Trophoblast cell (in vitro differentiated cells and primary cell): ENCODE measurements at regions not wholly inside any gene's neighbourhood (a gene's known extent, or its start where the extent isn't known, plus 50 kb on each side); places are given as distances from the start of the nearest gene placed in this dataset.
"Not testable (repeated sequence)": the region's sequence is repeated elsewhere in the genome, so short reads cannot be mapped to it uniquely, and the experiment has no call there.

Experiments
- DNase-seq, 2 donors: peaks; one replicate each; pipeline ENCODE4 v3.0.0-alpha.2; 2016
- H2AFZ ChIP-seq: 2 replicates; pipeline ENCODE4 v1.6.1; 2013; ENCODE audit warnings: low read length, moderate library complexity, mild to moderate bottlenecking; ENCODE audit not compliant: insufficient read depth, poor library complexity
- H2AK5ac ChIP-seq: 2 replicates; pipeline ENCODE4 v1.6.1; 2013; ENCODE audit warnings: mild to moderate bottlenecking, low read length
- H2BK120ac ChIP-seq: 2 replicates; pipeline ENCODE4 v1.6.1; 2013; ENCODE audit warnings: low read length, mild to moderate bottlenecking, moderate library complexity; ENCODE audit not compliant: insufficient read depth, poor library complexity
- H2BK12ac ChIP-seq: 2 replicates; pipeline ENCODE4 v1.6.1; 2013; ENCODE audit warnings: mild to moderate bottlenecking, low read length, moderate library complexity
- H2BK5ac ChIP-seq: 2 replicates; pipeline ENCODE4 v1.6.1; 2013; ENCODE audit warnings: low read length, low read depth, moderate library complexity, mild to moderate bottlenecking; ENCODE audit not compliant: poor library complexity
- H3K14ac ChIP-seq: 2 replicates; pipeline ENCODE4 v1.6.1; 2013; ENCODE audit warnings: mild to moderate bottlenecking, low read length
- H3K18ac ChIP-seq: 2 replicates; pipeline ENCODE4 v1.6.1; 2013; ENCODE audit warnings: mild to moderate bottlenecking, low read length
- H3K23ac ChIP-seq: 2 replicates; pipeline ENCODE4 v1.6.1; 2013; ENCODE audit warnings: low read length
- H3K27ac ChIP-seq: 2 replicates; pipeline ENCODE4 v1.5.1; 2013; ENCODE audit warnings: low read depth, mild to moderate bottlenecking, inconsistent platforms, low read length, moderate library complexity
- H3K27me3 ChIP-seq: 2 replicates; pipeline ENCODE4 v1.6.1; 2013; ENCODE audit warnings: inconsistent platforms, mild to moderate bottlenecking, low read length, moderate library complexity; ENCODE audit not compliant: insufficient read depth
- H3K36me3 ChIP-seq, 2 experiments: 1 replicate in 1 of 2; 2 replicates in 1 of 2; pipeline ENCODE4 v1.6.1; 2013; ENCODE audit warnings: low read length in 2 of 2, mild to moderate bottlenecking in 2 of 2, moderate library complexity in 1 of 2; ENCODE audit not compliant: insufficient read depth in 2 of 2, control insufficient read depth in 1 of 2
- H3K4ac ChIP-seq: 2 replicates; pipeline ENCODE4 v1.6.1; 2013; ENCODE audit warnings: low read depth, mild to moderate bottlenecking, low read length, moderate library complexity
- H3K4me1 ChIP-seq, 2 experiments: 1 replicate in 1 of 2; 2 replicates in 1 of 2; pipeline ENCODE4 v1.6.1; 2013; ENCODE audit warnings: low read length in 2 of 2, mild to moderate bottlenecking in 2 of 2, moderate library complexity in 1 of 2; ENCODE audit not compliant: insufficient read depth in 2 of 2, control insufficient read depth in 1 of 2
- H3K4me2 ChIP-seq: 2 replicates; pipeline ENCODE4 v1.6.1; 2013; ENCODE audit warnings: inconsistent platforms, mild to moderate bottlenecking, low read length, moderate library complexity
- H3K4me3 ChIP-seq: 2 replicates; pipeline ENCODE4 v1.5.1; 2013; ENCODE audit warnings: mild to moderate bottlenecking, low read depth, low read length, inconsistent platforms
- H3K79me1 ChIP-seq: one replicate; pipeline ENCODE4 v1.6.1; 2013; ENCODE audit warnings: low read length
- H3K79me2 ChIP-seq: 2 replicates; pipeline ENCODE4 v1.6.1; 2013; ENCODE audit warnings: low read length, mild to moderate bottlenecking; ENCODE audit not compliant: control insufficient read depth, insufficient read depth, poor library complexity
- H3K9ac ChIP-seq: 2 replicates; pipeline ENCODE4 v1.6.1; 2013; ENCODE audit warnings: mild to moderate bottlenecking, low read length
- H3K9me3 ChIP-seq: 2 replicates; pipeline ENCODE4 v1.6.1; 2013; ENCODE audit warnings: low read depth, mild to moderate bottlenecking, control low read depth, inconsistent platforms, low read length; ENCODE audit not compliant: insufficient read depth
- H4K12ac ChIP-seq: 2 replicates; pipeline ENCODE4 v1.6.1; 2013; ENCODE audit warnings: low read depth, mild to moderate bottlenecking, low read length, moderate library complexity
- H4K8ac ChIP-seq: 2 replicates; pipeline ENCODE4 v1.6.1; 2013; ENCODE audit warnings: low read depth, mild to moderate bottlenecking, low read length, moderate library complexity
- H4K91ac ChIP-seq: one replicate; pipeline ENCODE4 v1.6.1; 2013; ENCODE audit warnings: low read depth, mild to moderate bottlenecking, low read length, moderate library complexity
- WGBS: extraction: QIAGEN DNeasy Blood & Tissue Kit; methylation state at CpG from one replicate; pipeline ENCODE4 v1.1.7; 2013; ENCODE audit warnings: missing lambda C conversion rate; ENCODE audit not compliant: insufficient read length, insufficient coverage; ENCODE audit errors: extremely low coverage; 5-methylcytosine and 5-hydroxymethylcytosine counted together

DNA sequence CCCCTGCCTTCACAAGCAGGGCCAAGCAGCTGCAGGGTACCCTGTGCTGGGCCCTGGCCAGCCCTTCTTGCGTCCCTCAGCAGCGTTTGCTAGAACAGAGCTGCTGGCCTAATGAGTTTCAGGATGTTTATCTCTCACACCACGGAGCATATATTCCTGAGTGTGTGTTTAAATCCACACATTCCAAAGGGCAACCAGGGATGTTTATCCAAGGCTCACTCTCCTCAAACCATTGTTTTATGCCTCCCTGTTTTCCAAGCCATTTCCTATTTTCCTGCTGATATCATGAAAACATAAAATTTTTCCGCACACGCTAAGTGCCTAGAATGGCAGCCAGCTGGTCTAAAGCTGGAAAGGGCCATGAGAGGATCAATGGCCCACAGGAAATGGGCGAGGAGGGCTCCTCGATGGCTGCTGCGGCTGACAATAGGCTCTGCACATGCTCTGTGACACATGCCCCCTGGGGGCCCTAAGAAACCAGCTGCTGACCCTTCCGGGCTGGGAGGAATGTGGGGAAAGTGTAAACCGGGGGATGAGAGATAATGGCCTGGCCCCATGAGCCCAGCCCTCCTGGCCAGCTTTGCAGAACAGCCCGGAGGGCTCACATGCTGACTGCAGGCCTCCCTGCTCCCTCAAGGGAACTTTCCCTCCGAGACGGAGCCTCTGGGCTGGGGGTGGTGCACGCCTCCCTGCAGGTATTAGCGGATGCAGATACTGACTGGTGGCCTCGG, 194.0 kb downstream of the NDUFA10 start:
- no peak overlapping the region for H3K18ac ChIP-seq
- H3K79me2 ChIP-seq = no peaks in the 10 kb centered on the region
- H3K14ac ChIP-seq = no peak overlapping the region
- no peak overlapping the region for H3K27ac ChIP-seq
- H3K9me3 ChIP-seq = peaks cover 9% of the 10 kb centered on the region
- H4K12ac ChIP-seq = no peak overlapping the region
- no peaks in the 10 kb centered on the region for H3K79me1 ChIP-seq
- no peak overlapping the region for H3K4ac ChIP-seq
- no peak overlapping the region for H2AFZ ChIP-seq
- H3K4me2 ChIP-seq = no peak overlapping the region
- no peak overlapping the region for H3K9ac ChIP-seq
- H2BK120ac ChIP-seq = no peak overlapping the region
- no peaks in the 10 kb centered on the region for H3K27me3 ChIP-seq
- H2BK12ac ChIP-seq = no peak overlapping the region
- H4K91ac ChIP-seq = no peak overlapping the region
- H2BK5ac ChIP-seq = no peak overlapping the region
- no peak overlapping the region for H3K23ac ChIP-seq
- peaks cover 0 to 5% of the 10 kb centered on the region in 2 experiments for H3K4me1 ChIP-seq
- no peak overlapping the region for H2AK5ac ChIP-seq
- H4K8ac ChIP-seq = no peak overlapping the region
- no CpG with 5 or more reads among the region's 16 CpGs for WGBS
- no peak for DNase-seq
- no peaks in the 10 kb centered on the region for H3K36me3 ChIP-seq
- H3K4me3 ChIP-seq = no peak overlapping the region

DNA sequence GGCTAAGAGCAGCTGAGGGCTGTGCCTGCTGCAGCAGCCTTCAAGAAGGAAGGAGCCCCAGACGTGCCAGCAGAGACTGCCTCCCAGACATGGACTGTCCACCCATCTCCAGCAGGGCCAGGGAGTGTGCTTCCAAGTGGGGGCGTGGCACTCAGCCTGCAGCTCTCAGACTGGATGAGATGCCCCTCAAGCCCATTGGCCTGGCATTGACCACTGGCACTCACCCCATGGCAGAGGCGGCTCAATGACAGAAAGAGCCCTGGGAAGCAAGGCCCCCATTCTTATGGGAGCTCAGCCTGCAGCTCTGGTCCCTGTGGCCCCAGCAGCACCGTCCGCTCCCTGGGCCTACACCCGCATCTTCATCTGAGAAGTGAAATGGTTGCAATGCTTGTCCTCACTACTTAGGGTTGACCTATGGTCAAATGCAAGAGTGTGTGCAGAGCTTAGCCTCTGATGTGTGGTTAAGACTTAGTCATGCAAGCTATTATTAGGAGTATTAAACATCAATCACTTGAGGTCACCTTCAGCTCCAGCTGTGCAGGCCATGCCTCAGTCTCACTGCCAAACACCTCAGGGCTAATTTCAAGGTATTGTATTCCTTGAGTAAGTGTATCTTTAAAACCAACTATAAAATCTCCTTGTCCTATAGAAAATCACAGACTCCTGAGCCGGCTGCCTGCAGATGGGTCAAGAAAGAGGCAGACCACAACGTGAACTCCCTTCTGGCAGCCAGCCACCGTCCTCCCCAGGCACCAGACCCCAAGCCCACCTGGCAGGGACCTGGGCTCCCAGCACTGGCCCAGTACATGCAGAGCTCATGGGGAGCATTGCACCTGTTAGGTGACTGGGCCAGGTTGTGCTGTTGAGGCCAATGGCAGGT, 194.8 kb downstream of the NDUFA10 start:
- H3K9me3 ChIP-seq = peaks cover 6% of the 10 kb centered on the region
- no peak overlapping the region for H3K4ac ChIP-seq
- no peak overlapping the region for H4K91ac ChIP-seq
- no peak overlapping the region for H3K14ac ChIP-seq
- no peak overlapping the region for H3K18ac ChIP-seq
- no peak overlapping the region for H4K12ac ChIP-seq
- no CpG with 5 or more reads among the region's 9 CpGs for WGBS
- no peak overlapping the region for H3K4me2 ChIP-seq
- H2BK5ac ChIP-seq = no peak overlapping the region
- no peak overlapping the region for H3K23ac ChIP-seq
- no peak overlapping the region for H3K27ac ChIP-seq
- no peak overlapping the region for H2BK120ac ChIP-seq
- H3K79me1 ChIP-seq = no peaks in the 10 kb centered on the region
- H3K4me1 ChIP-seq = peaks cover 0 to 5% of the 10 kb centered on the region in 2 experiments
- H3K36me3 ChIP-seq = no peaks in the 10 kb centered on the region
- no peaks in the 10 kb centered on the region for H3K79me2 ChIP-seq
- H3K4me3 ChIP-seq = no peak overlapping the region
- H2BK12ac ChIP-seq = no peak overlapping the region
- H2AK5ac ChIP-seq = no peak overlapping the region
- H4K8ac ChIP-seq = no peak overlapping the region
- no peak overlapping the region for H2AFZ ChIP-seq
- no peak for DNase-seq
- H3K9ac ChIP-seq = no peak overlapping the region
- H3K27me3 ChIP-seq = no peaks in the 10 kb centered on the region

GRCh38 chr2:239829326-239829725, 195.8 kb downstream of the NDUFA10 start:
- Histone ChIP-seq H3K36me3 (no peaks in the 10 kb centered on the region), H3K4ac (no peak overlapping the region), H3K4me3 (no peak overlapping the region), H3K4me2 (no peak overlapping the region), H3K23ac (no peak overlapping the region), H3K27ac (no peak overlapping the region), H4K8ac (no peak overlapping the region), H2BK12ac (no peak overlapping the region), H4K91ac (no peak overlapping the region), H3K18ac (no peak overlapping the region), H3K27me3 (no peaks in the 10 kb centered on the region), H3K79me2 (no peaks in the 10 kb centered on the region), H3K79me1 (no peaks in the 10 kb centered on the region), H4K12ac (no peak overlapping the region), H3K9ac (no peak overlapping the region), H3K4me1 (peaks cover 0 to 5% of the 10 kb centered on the region in 2 experiments), H2BK5ac (no peak overlapping the region), H3K14ac (no peak overlapping the region), H2AK5ac (no peak overlapping the region), H3K9me3 (peaks cover 6% of the 10 kb centered on the region), H2BK120ac (no peak overlapping the region), H2AFZ (no peak overlapping the region)
- no peak for DNase-seq
- no CpG with 5 or more reads among the region's 15 CpGs for WGBS

GRCh38 chr2:239828973-239829275, 196.2 kb downstream of the NDUFA10 start:
- not testable (repeated sequence) for H3K9ac ChIP-seq, H2BK12ac ChIP-seq, H4K8ac ChIP-seq, H3K79me1 ChIP-seq, H3K14ac ChIP-seq, H3K18ac ChIP-seq, H3K9me3 ChIP-seq, H3K23ac ChIP-seq, H3K4me3 ChIP-seq, H3K36me3 ChIP-seq, H2AFZ ChIP-seq, H3K4me1 ChIP-seq, H3K27ac ChIP-seq, H2BK120ac ChIP-seq, H3K4me2 ChIP-seq, H2BK5ac ChIP-seq, H2AK5ac ChIP-seq, H4K91ac ChIP-seq, H4K12ac ChIP-seq, H3K4ac ChIP-seq, H3K27me3 ChIP-seq, H3K79me2 ChIP-seq, DNase-seq
- no CpG with 5 or more reads among the region's 12 CpGs for WGBS
